Erythroblast (primary cell): ENCODE measurements at regions not wholly inside any gene's neighbourhood (a gene's known extent, or its start where the extent isn't known, plus 50 kb on each side); places are given as distances from the start of the nearest gene placed in this dataset.

ENCODE experiments used
- GATA1 ChIP-seq: IDR thresholded peaks from 2 replicates; pipeline ENCODE4 v1.6.1; 2011; ENCODE audit warnings: low read depth, mild to moderate bottlenecking, control low read depth, low read length, moderate library complexity
- POLR2A ChIP-seq: IDR thresholded peaks from 2 replicates; pipeline ENCODE4 v1.6.1; 2011; ENCODE audit warnings: mild to moderate bottlenecking, low read length

DNA sequence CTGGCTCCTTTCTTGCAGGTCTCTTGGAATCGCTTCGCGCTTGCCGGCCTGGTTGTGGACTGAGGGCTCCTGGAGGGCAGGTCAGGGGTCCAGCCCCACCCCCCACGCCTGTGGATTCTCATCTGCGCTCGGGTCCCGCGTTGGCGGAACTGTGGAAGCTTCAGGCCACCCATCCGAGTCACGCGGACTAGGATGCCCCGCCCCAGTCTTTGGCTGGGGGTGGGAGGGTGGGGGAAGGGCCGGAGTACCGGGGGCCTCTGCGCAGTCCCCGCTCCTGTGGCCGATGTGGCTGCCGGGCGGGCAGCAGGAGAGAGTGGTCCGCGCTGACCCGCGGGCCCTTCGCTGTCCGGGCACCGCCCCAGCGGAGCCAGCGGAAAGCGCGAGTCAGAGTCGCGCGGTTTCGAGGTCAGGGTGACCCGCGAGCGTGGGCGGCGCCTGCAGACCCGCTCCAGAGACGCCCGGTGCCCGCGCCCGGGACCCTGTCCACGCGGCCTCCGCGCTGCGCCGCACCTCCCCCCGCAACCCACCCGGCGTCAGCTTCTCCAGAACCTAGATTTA lies 114.2 kb downstream of the KLF13 start:
- peak; percentile 19 for TF ChIP-seq POLR2A
- TF ChIP-seq GATA1: no peak
